ENCODE measurements at regions not wholly inside any gene's neighbourhood (a gene's known extent, or its start where the extent isn't known, plus 50 kb on each side); places are given as distances from the start of the nearest gene placed in this dataset.
"Not testable (repeated sequence)": the region's sequence is repeated elsewhere in the genome, so short reads cannot be mapped to it uniquely, and the experiment has no call there.

- DNase-seq (ENCODE audit: low read depth in 2 of 2): no peak
These were observed 326.7 kb upstream of the NOX3 start for GRCh38 chr6:155782320-155782731.

- DNase-seq (ENCODE audit: low read depth in 2 of 2): no peak
These were observed 323.8 kb upstream of the NOX3 start for GRCh38 chr6:155779456-155779855.

GRCh38 chr6:155778336-155778735 is 322.7 kb upstream of the NOX3 start:
- no peak for DNase-seq (ENCODE audit: low read depth in 2 of 2)

- no peak for DNase-seq (ENCODE audit: low read depth in 2 of 2)
These were observed 316.2 kb upstream of the NOX3 start for GRCh38 chr6:155771822-155772221.

- no peak for DNase-seq (ENCODE audit: low read depth in 2 of 2)
These were observed 315.2 kb upstream of the NOX3 start for GRCh38 chr6:155770856-155771255.

- DNase-seq (ENCODE audit: low read depth in 2 of 2): no peak
These were observed 314.7 kb upstream of the NOX3 start for GRCh38 chr6:155770313-155770712.

- no peak for DNase-seq (ENCODE audit: low read depth in 2 of 2)
These were observed 309.9 kb upstream of the NOX3 start for GRCh38 chr6:155765275-155766194.

GRCh38 chr6:155762649-155763048 is 307.0 kb upstream of the NOX3 start:
- DNase-seq (ENCODE audit: low read depth in 2 of 2): no peak

GRCh38 chr6:155755452-155755851 is 299.8 kb upstream of the NOX3 start:
- DNase-seq (ENCODE audit: low read depth in 2 of 2): no peak

GRCh38 chr6:155748778-155749177 is 293.1 kb upstream of the NOX3 start:
- not testable (repeated sequence) for DNase-seq (ENCODE audit: low read depth in 2 of 2)

- no peak for DNase-seq (ENCODE audit: low read depth in 2 of 2)
These were observed 291.9 kb upstream of the NOX3 start for GRCh38 chr6:155747491-155747890.

- DNase-seq (ENCODE audit: low read depth in 2 of 2): no peak
These were observed 285.3 kb upstream of the NOX3 start for GRCh38 chr6:155740781-155741399.

GRCh38 chr6:155738602-155739105 is 283.0 kb upstream of the NOX3 start:
- no peak for DNase-seq (ENCODE audit: low read depth in 2 of 2)

- no peak for DNase-seq (ENCODE audit: low read depth in 2 of 2)
These were observed 261.7 kb upstream of the NOX3 start for GRCh38 chr6:155717374-155717773.

GRCh38 chr6:155710704-155711103 is 255.1 kb upstream of the NOX3 start:
- no peak for DNase-seq (ENCODE audit: low read depth in 2 of 2)

GRCh38 chr6:155709262-155709661 is 253.6 kb upstream of the NOX3 start:
- no peak for DNase-seq (ENCODE audit: low read depth in 2 of 2)

GRCh38 chr6:155708100-155708499 is 252.5 kb upstream of the NOX3 start:
- no peak for DNase-seq (ENCODE audit: low read depth in 2 of 2)

GRCh38 chr6:155706806-155707205 is 251.2 kb upstream of the NOX3 start:
- no peak for DNase-seq (ENCODE audit: low read depth in 2 of 2)

GRCh38 chr6:155706341-155706740 is 250.7 kb upstream of the NOX3 start:
- DNase-seq (ENCODE audit: low read depth in 2 of 2): no peak

- no peak for DNase-seq (ENCODE audit: low read depth in 2 of 2)
These were observed 245.7 kb upstream of the NOX3 start for GRCh38 chr6:155701342-155701741.

- DNase-seq (ENCODE audit: low read depth in 2 of 2): no peak
These were observed 239.9 kb upstream of the NOX3 start for GRCh38 chr6:155695495-155695894.

GRCh38 chr6:155694419-155694790 is 238.8 kb upstream of the NOX3 start:
- DNase-seq (ENCODE audit: low read depth in 2 of 2): no peak
